Ishikawa (cell line): ENCODE measurements at regions not wholly inside any gene's neighbourhood (a gene's known extent, or its start where the extent isn't known, plus 50 kb on each side); places are given as distances from the start of the nearest gene placed in this dataset.

Experiments
- CEBPB ChIP-seq: IDR thresholded peaks from 2 replicates; pipeline ENCODE4 v1.6.1; 2012
- CREB1 ChIP-seq: IDR thresholded peaks from 2 replicates; pipeline ENCODE4 v1.6.1; 2012; ENCODE audit warnings: low read depth
- EGR1 ChIP-seq: IDR thresholded peaks from 2 replicates; pipeline ENCODE4 v1.6.1; 2012
- EP300 ChIP-seq: IDR thresholded peaks from 2 replicates; pipeline ENCODE4 v1.6.1; 2012; ENCODE audit warnings: borderline replicate concordance
- FOXM1 ChIP-seq: IDR thresholded peaks from 2 replicates; pipeline ENCODE4 v1.6.1; 2012; ENCODE audit warnings: low read depth, borderline replicate concordance
- NFIC ChIP-seq: IDR thresholded peaks from 2 replicates; pipeline ENCODE4 v1.6.1; 2012
- RAD21 ChIP-seq: IDR thresholded peaks from 2 replicates; pipeline ENCODE4 v1.6.1; 2012; ENCODE audit warnings: low read depth
- REST ChIP-seq: IDR thresholded peaks from 2 replicates; pipeline ENCODE4 v1.6.1; 2012; ENCODE audit warnings: low read depth, mild to moderate bottlenecking
- TAF1 ChIP-seq: IDR thresholded peaks from 2 replicates; pipeline ENCODE4 v1.6.1; 2012; ENCODE audit warnings: low read depth, mild to moderate bottlenecking
- TCF12 ChIP-seq: IDR thresholded peaks from 2 replicates; pipeline ENCODE4 v1.6.1; 2012; ENCODE audit warnings: low read depth
- TEAD4 ChIP-seq: IDR thresholded peaks from 2 replicates; pipeline ENCODE4 v1.6.1; 2012
- YY1 ChIP-seq: IDR thresholded peaks from 2 replicates; pipeline ENCODE4 v1.6.1; 2012; ENCODE audit warnings: low read depth
- ZBTB7A ChIP-seq: IDR thresholded peaks from 2 replicates; pipeline ENCODE4 v1.6.1; 2012; ENCODE audit warnings: low read depth
- TF ChIP-seq, protein P1 (sequence below): IDR thresholded peaks from 2 replicates; pipeline ENCODE4 v1.6.1; 2012
- TF ChIP-seq, protein P2 (sequence below): IDR thresholded peaks from 2 replicates; pipeline ENCODE4 v1.6.1; 2012

- TF ChIP-seq RAD21 = no peak
- TF ChIP-seq CREB1 = no peak
- TF ChIP-seq TCF12 = no peak
- TF ChIP-seq, protein P1, sequence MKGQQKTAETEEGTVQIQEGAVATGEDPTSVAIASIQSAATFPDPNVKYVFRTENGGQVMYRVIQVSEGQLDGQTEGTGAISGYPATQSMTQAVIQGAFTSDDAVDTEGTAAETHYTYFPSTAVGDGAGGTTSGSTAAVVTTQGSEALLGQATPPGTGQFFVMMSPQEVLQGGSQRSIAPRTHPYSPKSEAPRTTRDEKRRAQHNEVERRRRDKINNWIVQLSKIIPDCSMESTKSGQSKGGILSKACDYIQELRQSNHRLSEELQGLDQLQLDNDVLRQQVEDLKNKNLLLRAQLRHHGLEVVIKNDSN = no peak
- TF ChIP-seq EP300 = no peak
These were observed 807.8 kb upstream of the ACVR2A start for GRCh38 chr2:147037048-147037447.

- TF ChIP-seq FOXM1 (no peak), RAD21 (no peak), EP300 (no peak), ZBTB7A (no peak), TEAD4 (no peak), REST (no peak), TCF12 (no peak), EGR1 (no peak), CEBPB (no peak), CREB1 (no peak), YY1 (no peak), NFIC (no peak)
- TF ChIP-seq, protein P2, sequence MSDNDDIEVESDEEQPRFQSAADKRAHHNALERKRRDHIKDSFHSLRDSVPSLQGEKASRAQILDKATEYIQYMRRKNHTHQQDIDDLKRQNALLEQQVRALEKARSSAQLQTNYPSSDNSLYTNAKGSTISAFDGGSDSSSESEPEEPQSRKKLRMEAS = no peak
- TF ChIP-seq, protein P1 = no peak
These were observed 811.8 kb upstream of the ACVR2A start for GRCh38 chr2:147033044-147033443.

DNA sequence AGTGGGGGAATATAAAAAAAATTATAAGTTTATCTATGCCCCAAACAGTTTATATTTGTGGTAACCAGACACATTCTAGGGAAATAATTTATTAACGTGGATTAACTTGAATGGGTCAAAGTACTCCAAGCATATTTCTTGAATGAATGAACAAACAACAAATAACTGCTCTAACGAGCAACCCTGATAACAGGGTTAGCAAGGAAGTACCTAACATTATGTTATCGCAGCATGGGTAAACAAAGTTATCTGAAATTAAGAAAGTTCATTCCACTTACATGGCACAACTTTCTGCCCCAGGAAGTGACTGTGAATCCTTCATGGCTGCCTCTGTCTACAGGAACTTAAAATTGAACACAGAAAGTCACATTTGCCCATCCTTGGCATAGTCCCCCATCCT, 812.9 kb upstream of the ACVR2A start:
- TF ChIP-seq NFIC = no peak
- TF ChIP-seq ZBTB7A = no peak
- no peak for TF ChIP-seq YY1
- TF ChIP-seq RAD21 = no peak
- no peak for TF ChIP-seq TCF12
- TF ChIP-seq FOXM1 = no peak
- no peak for TF ChIP-seq EP300
- no peak for TF ChIP-seq TAF1
- TF ChIP-seq TEAD4 = no peak
- TF ChIP-seq REST = no peak
- no peak for TF ChIP-seq CREB1
- TF ChIP-seq EGR1 = no peak
- TF ChIP-seq, protein P1 = no peak
- TF ChIP-seq, protein P2 = no peak
- TF ChIP-seq CEBPB = no peak

DNA sequence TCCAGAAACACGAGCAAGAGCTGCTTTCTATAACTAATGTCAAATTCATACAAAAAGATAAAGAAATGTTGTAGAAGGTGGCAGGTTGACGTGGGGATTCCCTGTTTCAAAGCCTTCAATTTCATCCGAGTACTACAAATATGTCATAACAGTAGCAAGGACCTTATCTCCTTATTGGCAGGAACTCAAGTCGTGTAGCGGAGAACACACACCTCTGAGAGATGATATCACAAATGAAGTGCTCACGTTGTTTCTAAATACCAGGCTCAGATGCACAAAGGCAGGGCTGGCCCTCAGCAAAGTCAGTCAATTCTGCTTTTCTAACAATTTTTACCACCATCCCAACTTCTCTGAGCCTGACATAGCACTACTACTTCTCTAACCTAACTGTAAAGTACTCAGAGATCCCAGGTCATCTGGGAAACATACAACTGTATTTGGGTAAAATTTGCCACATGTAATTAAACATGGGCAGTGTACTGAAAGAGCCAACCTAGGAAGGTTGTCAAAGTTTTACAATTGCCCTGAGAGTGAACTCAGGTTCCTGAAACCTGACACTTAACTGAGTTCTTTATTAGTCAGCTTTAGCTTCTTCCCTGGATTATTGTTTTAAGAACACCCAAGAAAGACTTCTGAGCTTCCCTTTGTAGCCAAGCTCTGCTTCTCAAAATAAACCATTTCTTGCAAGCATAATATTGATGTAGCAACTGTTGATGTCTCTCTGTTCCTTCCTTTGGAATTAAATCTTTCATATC, 813.7 kb upstream of the ACVR2A start:
- TF ChIP-seq CEBPB (no peak), EGR1 (no peak), REST (no peak), EP300 (no peak), CREB1 (no peak), TCF12 (no peak), TAF1 (no peak), FOXM1 (no peak), ZBTB7A (no peak), NFIC (no peak), TEAD4 (no peak), YY1 (no peak), RAD21 (no peak)
- TF ChIP-seq, protein P2 = no peak
